ENCODE measurements at regions not wholly inside any gene's neighbourhood (a gene's known extent, or its start where the extent isn't known, plus 50 kb on each side); places are given as distances from the start of the nearest gene placed in this dataset.
A peak's percentile ranks its signal among the peaks of the same experiment; 100 is the strongest.

DNA sequence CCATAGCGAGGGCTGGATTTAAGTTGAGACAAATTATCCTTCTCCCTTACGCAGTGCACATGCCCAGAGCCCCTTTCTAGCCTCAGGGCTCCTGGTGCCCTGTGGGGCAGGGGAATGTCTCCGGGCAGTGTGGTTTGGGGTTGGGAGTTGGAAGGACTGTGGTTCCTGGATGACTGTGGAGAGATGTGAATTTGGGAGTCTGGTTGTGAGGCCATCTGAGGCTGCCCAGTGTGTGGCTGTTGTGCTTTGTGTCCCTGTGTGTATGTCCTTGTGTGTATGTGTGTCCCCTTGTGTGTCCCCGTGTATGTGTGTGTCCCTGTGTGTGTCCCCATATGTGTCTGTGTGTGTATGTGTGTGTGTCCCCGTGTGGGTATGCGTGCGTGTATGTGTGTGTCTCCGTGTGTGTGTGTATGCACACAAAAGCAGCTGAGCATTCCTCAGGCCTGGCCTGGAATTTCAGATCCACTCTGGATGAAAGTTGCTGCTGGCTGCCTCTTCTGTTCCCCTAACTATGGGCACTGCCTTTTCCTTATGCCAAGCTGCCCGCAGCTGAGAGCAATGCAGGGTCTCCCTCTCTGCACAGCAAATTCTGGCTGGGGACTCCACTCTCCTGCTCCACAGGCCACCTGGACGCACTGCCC, 65.4 kb downstream of the UBIAD1 start:
- peak overlapping the region; percentile 43 for H3K27ac ChIP-seq (ENCODE audit: low read length)
- no peaks in the 10 kb centered on the region for H4K20me1 ChIP-seq (ENCODE audit: insufficient read depth)

DNA sequence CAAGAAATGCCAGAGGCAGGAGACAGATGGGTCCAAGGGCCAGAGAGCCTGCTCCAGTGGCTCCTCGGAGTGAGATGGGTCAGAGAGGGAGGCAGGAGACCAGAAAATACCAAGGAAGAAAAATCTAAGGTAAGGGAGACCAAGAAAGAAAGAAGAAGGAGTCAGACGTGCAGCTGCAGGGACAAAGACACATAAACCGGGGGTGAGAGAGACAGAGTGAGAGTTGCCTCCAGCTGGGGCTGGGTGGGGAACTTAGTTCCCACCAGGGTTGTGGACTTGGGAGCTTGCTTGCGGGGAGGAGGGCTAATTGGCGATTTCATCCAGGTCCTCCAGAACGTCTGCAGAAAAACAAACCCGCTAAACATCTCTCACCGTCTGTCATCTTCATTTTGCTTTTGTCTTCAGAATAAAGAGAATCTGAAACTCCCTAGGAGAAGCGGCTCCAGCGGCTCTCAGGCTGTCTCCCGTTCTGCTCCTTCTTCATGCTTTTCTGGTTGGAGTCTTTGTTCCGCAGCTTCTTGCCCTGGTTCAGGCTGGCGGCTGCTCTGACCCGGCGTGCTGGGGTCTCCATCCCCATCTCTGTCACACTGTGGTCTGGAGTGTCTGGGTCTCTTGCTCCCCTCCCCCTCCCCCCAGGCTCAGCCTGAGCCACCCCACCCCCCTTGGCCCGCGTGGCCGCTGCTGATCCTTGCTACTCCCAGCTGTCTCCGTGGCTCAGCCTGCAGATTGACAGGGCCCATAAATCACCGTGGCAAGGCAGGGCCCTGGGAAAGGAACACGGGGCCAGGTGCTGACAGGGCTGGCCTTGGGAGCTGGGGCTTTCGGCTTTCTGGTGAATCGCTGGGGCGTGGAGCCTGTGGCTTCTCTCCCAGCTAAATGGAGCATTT, 66.6 kb downstream of the UBIAD1 start:
- Histone ChIP-seq H3K27me3 (ENCODE audit: insufficient read depth, low read depth, low read length) (no peaks in the 10 kb centered on the region), H2AFZ (ENCODE audit: low read depth, low read length) (peak overlapping the region; percentile 72), H3K4me2 (ENCODE audit: low read length) (peak overlapping the region; percentile 14), H3K9ac (ENCODE audit: low read length) (peak overlapping the region; percentile 66), H3F3A (ENCODE audit: insufficient read depth, low read length, poor library complexity, severe bottlenecking) (no peaks in the 10 kb centered on the region), H3K9me3 (ENCODE audit: low read length) (no peaks in the 10 kb centered on the region), H4K20me1 (ENCODE audit: insufficient read depth) (no peaks in the 10 kb centered on the region), H3K27ac (ENCODE audit: low read length) (peak overlapping the region; percentile 93), H3K4me3 (ENCODE audit: low read length) (peak overlapping the region; percentile 49), H3K79me2 (replicated peaks; ENCODE audit: insufficient read depth, low read length) (no peaks in the 10 kb centered on the region), H3K36me3 (ENCODE audit: insufficient read depth, low read length) (no peaks in the 10 kb centered on the region), H3K9me2 (ENCODE audit: insufficient read depth, low read length) (no peaks in the 10 kb centered on the region)
- TF ChIP-seq POLR2AphosphoS5 (IDR thresholded peaks at IDR 0.05) (peak; percentile 45), RAD21 (conservative IDR thresholded peaks at IDR 0.05) (no peak), MXI1 (conservative IDR thresholded peaks at IDR 0.05; ENCODE audit: poor library complexity, severe bottlenecking) (no peak), SMC3 (conservative IDR thresholded peaks at IDR 0.05; ENCODE audit: poor library complexity) (no peak), EP300 (conservative IDR thresholded peaks at IDR 0.05; ENCODE audit: poor library complexity, severe bottlenecking) (peak; percentile 36), TAF1 (IDR thresholded peaks at IDR 0.05; ENCODE audit: low read depth) (peak; percentile 16)
- TF ChIP-seq, protein P1, sequence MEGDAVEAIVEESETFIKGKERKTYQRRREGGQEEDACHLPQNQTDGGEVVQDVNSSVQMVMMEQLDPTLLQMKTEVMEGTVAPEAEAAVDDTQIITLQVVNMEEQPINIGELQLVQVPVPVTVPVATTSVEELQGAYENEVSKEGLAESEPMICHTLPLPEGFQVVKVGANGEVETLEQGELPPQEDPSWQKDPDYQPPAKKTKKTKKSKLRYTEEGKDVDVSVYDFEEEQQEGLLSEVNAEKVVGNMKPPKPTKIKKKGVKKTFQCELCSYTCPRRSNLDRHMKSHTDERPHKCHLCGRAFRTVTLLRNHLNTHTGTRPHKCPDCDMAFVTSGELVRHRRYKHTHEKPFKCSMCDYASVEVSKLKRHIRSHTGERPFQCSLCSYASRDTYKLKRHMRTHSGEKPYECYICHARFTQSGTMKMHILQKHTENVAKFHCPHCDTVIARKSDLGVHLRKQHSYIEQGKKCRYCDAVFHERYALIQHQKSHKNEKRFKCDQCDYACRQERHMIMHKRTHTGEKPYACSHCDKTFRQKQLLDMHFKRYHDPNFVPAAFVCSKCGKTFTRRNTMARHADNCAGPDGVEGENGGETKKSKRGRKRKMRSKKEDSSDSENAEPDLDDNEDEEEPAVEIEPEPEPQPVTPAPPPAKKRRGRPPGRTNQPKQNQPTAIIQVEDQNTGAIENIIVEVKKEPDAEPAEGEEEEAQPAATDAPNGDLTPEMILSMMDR (IDR thresholded peaks at IDR 0.05; ENCODE audit: poor library complexity, severe bottlenecking): no peak
- TF ChIP-seq, protein P2, sequence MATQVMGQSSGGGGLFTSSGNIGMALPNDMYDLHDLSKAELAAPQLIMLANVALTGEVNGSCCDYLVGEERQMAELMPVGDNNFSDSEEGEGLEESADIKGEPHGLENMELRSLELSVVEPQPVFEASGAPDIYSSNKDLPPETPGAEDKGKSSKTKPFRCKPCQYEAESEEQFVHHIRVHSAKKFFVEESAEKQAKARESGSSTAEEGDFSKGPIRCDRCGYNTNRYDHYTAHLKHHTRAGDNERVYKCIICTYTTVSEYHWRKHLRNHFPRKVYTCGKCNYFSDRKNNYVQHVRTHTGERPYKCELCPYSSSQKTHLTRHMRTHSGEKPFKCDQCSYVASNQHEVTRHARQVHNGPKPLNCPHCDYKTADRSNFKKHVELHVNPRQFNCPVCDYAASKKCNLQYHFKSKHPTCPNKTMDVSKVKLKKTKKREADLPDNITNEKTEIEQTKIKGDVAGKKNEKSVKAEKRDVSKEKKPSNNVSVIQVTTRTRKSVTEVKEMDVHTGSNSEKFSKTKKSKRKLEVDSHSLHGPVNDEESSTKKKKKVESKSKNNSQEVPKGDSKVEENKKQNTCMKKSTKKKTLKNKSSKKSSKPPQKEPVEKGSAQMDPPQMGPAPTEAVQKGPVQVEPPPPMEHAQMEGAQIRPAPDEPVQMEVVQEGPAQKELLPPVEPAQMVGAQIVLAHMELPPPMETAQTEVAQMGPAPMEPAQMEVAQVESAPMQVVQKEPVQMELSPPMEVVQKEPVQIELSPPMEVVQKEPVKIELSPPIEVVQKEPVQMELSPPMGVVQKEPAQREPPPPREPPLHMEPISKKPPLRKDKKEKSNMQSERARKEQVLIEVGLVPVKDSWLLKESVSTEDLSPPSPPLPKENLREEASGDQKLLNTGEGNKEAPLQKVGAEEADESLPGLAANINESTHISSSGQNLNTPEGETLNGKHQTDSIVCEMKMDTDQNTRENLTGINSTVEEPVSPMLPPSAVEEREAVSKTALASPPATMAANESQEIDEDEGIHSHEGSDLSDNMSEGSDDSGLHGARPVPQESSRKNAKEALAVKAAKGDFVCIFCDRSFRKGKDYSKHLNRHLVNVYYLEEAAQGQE (IDR thresholded peaks at IDR 0.05; ENCODE audit: borderline replicate concordance): peak; percentile 66

More for the DNA sequence above, 65.4 kb downstream of the UBIAD1 start:
- Histone ChIP-seq H3K9me3 (ENCODE audit: low read length) (no peaks in the 10 kb centered on the region), H3K9me2 (ENCODE audit: insufficient read depth, low read length) (no peaks in the 10 kb centered on the region), H3F3A (ENCODE audit: insufficient read depth, low read length, poor library complexity, severe bottlenecking) (no peaks in the 10 kb centered on the region), H3K36me3 (ENCODE audit: insufficient read depth, low read length) (no peaks in the 10 kb centered on the region), H3K4me2 (ENCODE audit: low read length) (no peak overlapping the region), H3K79me2 (replicated peaks; ENCODE audit: insufficient read depth, low read length) (no peaks in the 10 kb centered on the region), H3K4me3 (ENCODE audit: low read length) (no peak overlapping the region), H3K9ac (ENCODE audit: low read length) (peak overlapping the region; percentile 30), H2AFZ (ENCODE audit: low read depth, low read length) (no peak overlapping the region), H3K27me3 (ENCODE audit: insufficient read depth, low read depth, low read length) (no peaks in the 10 kb centered on the region)
- TF ChIP-seq TAF1 (IDR thresholded peaks at IDR 0.05; ENCODE audit: low read depth) (no peak), POLR2AphosphoS5 (IDR thresholded peaks at IDR 0.05) (no peak), EP300 (conservative IDR thresholded peaks at IDR 0.05; ENCODE audit: poor library complexity, severe bottlenecking) (no peak), EZH2 (IDR thresholded peaks at IDR 0.05; ENCODE audit: borderline replicate concordance, insufficient read depth, low read length, poor library complexity, severe bottlenecking) (no peak), SMC3 (conservative IDR thresholded peaks at IDR 0.05; ENCODE audit: poor library complexity) (no peak), MXI1 (conservative IDR thresholded peaks at IDR 0.05; ENCODE audit: poor library complexity, severe bottlenecking) (no peak), RAD21 (conservative IDR thresholded peaks at IDR 0.05) (no peak)
- TF ChIP-seq, protein P1 (IDR thresholded peaks at IDR 0.05; ENCODE audit: poor library complexity, severe bottlenecking): no peak
- TF ChIP-seq, protein P2 (IDR thresholded peaks at IDR 0.05; ENCODE audit: borderline replicate concordance): no peak
